Kidney (tissue), 13 donors: ENCODE measurements at regions not wholly inside any gene's neighbourhood (a gene's known extent, or its start where the extent isn't known, plus 50 kb on each side); places are given as distances from the start of the nearest gene placed in this dataset.

Experiments
- DNase-seq, 5 donors: peaks; one replicate each; pipeline ENCODE4 v3.0.0-alpha.2; 2013 to 2020
- FAIRE-seq: peaks from 2 replicates; lab custom pipeline; 2012; peaks lifted over from hg19 to GRCh38; lab: Jason Lieb, UNC
- H3K27ac ChIP-seq, 2 donors: one replicate each; pipeline ENCODE4 v1.7.0; 2013; ENCODE audit warnings: low read depth in 2 of 2, low read length in 2 of 2, inconsistent platforms in 1 of 2
- H3K27me3 ChIP-seq: one replicate; pipeline ENCODE4 v1.7.1; 2013; ENCODE audit warnings: low read length, inconsistent platforms; ENCODE audit not compliant: control insufficient read depth, insufficient read depth
- H3K36me3 ChIP-seq, 3 donors: one replicate each; pipeline versions ENCODE4 v1.7.0 to v1.7.1; 2013; ENCODE audit warnings: low read length in 3 of 3, control low read depth in 1 of 3, inconsistent platforms in 1 of 3; ENCODE audit not compliant: insufficient read depth in 3 of 3, control insufficient read depth in 2 of 3
- H3K4me1 ChIP-seq, 3 donors: one replicate each; pipeline versions ENCODE4 v1.7.0 to v1.7.1; 2013; ENCODE audit warnings: low read length in 3 of 3, inconsistent platforms in 1 of 3, low read depth in 1 of 3; ENCODE audit not compliant: control insufficient read depth in 2 of 3, insufficient read depth in 2 of 3
- H3K4me3 ChIP-seq, 3 donors: one replicate each; pipeline versions ENCODE4 v1.7.0 to v1.8.1; 2013; ENCODE audit warnings: low read length in 3 of 3, control low read depth in 1 of 3, inconsistent platforms in 1 of 3
- H3K9ac ChIP-seq, 3 donors: one replicate each; pipeline versions ENCODE4 v1.7.0 to v1.7.1; 2013; ENCODE audit warnings: low read length in 3 of 3, control low read depth in 1 of 3, inconsistent platforms in 1 of 3
- H3K9me3 ChIP-seq, 3 donors: one replicate each; pipeline versions ENCODE4 v1.7.0 to v1.7.1; 2013; ENCODE audit warnings: low read length in 3 of 3, control low read depth in 1 of 3, inconsistent platforms in 1 of 3; ENCODE audit not compliant: control insufficient read depth in 2 of 3, insufficient read depth in 1 of 3
- intact Hi-C: fragments of 100-400 bp; cut with DNase I; formaldehyde crosslinking; loops from one replicate; pipeline ENCODE4 v1.11.1; 2022
- TF ChIP-seq, protein P1 (sequence below): IDR thresholded peaks from 3 replicates; pipeline ENCODE4 v1.5.1; 2012; ENCODE audit warnings: mild to moderate bottlenecking, moderate library complexity, borderline replicate concordance; ENCODE audit not compliant: insufficient read depth; ENCODE audit errors: extremely low read depth
- donor health status: control.
- donor health status: control.
- donor health status: control.
- donor health status: control.
- donor health status: control.
- donor health status: DM: yes; HTN: yes; CAD: no.
- donor health status: Normal renal cell carcinoma (clear cell type).

- no peak for FAIRE-seq
- DNase-seq: no peak
- Histone ChIP-seq H3K27me3 (no peaks in the 10 kb centered on the region), H3K9me3 (no peaks in the 10 kb centered on the region), H3K36me3 (no peaks in the 10 kb centered on the region), H3K27ac (no peak overlapping the region), H3K4me1 (peaks cover 0 to 5% (median 5%) of the 10 kb centered on the region in 3 donors), H3K4me3 (no peak overlapping the region), H3K9ac (no peak overlapping the region)
- TF ChIP-seq, protein P1, sequence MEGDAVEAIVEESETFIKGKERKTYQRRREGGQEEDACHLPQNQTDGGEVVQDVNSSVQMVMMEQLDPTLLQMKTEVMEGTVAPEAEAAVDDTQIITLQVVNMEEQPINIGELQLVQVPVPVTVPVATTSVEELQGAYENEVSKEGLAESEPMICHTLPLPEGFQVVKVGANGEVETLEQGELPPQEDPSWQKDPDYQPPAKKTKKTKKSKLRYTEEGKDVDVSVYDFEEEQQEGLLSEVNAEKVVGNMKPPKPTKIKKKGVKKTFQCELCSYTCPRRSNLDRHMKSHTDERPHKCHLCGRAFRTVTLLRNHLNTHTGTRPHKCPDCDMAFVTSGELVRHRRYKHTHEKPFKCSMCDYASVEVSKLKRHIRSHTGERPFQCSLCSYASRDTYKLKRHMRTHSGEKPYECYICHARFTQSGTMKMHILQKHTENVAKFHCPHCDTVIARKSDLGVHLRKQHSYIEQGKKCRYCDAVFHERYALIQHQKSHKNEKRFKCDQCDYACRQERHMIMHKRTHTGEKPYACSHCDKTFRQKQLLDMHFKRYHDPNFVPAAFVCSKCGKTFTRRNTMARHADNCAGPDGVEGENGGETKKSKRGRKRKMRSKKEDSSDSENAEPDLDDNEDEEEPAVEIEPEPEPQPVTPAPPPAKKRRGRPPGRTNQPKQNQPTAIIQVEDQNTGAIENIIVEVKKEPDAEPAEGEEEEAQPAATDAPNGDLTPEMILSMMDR: no peak
- intact Hi-C loops: no loop called here
Observed at GRCh38 chr3:72342450-72342849, 505.8 kb downstream of the SHQ1 start.

GRCh38 chr3:72341920-72342319 is 506.3 kb downstream of the SHQ1 start:
- Histone ChIP-seq H3K4me1 (peaks cover 3 to 10% (median 5%) of the 10 kb centered on the region in 3 donors), H3K9me3 (no peaks in the 10 kb centered on the region), H3K4me3 (no peak overlapping the region), H3K36me3 (no peaks in the 10 kb centered on the region), H3K9ac (no peak overlapping the region), H3K27me3 (no peaks in the 10 kb centered on the region), H3K27ac (no peak overlapping the region)
- intact Hi-C loops: no loop called here
- TF ChIP-seq, protein P1: no peak
- FAIRE-seq: no peak
- peak in 1 of 5 donors; percentile 17 for DNase-seq

DNA sequence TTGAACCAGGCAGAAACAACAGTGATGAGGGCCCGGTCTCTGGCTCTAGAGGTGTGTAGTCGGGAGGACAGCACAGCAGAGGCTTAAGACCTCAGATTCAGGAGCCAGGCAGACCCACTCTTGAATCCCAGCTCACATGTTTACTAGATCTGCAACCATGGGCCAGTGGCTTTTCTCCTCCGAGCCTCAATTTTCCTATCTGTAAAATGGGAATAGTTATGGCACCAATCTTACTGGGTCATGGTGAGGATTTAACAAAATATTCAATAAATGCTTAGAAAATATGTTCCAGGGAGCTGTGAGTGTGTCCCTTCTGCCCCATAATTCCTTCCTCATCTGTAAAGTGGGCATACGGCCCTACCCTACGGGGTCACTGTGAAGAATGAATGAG is 506.9 kb downstream of the SHQ1 start:
- no peak for FAIRE-seq

More for the DNA sequence above, 506.9 kb downstream of the SHQ1 start:
- H3K4me1 ChIP-seq: peaks cover 3 to 13% (median 10%) of the 10 kb centered on the region in 3 donors
- H3K36me3 ChIP-seq: no peaks in the 10 kb centered on the region
- no peak overlapping the region for H3K4me3 ChIP-seq
- TF ChIP-seq, protein P1: no peak
- no peaks in the 10 kb centered on the region for H3K27me3 ChIP-seq
- H3K27ac ChIP-seq: no peak overlapping the region
- H3K9me3 ChIP-seq: no peaks in the 10 kb centered on the region
- intact Hi-C loops: no loop called here
- no peak for DNase-seq
- no peak overlapping the region for H3K9ac ChIP-seq
